K562 (cell line): ENCODE measurements at regions not wholly inside any gene's neighbourhood (a gene's known extent, or its start where the extent isn't known, plus 50 kb on each side); places are given as distances from the start of the nearest gene placed in this dataset.

Experiments
- ATAC-seq: fragments of 200-7000 bp; cut with Tn5 transposase; 3 replicates; pipeline ENCODE4 v1.9.1; 2020; ENCODE audit warnings: moderate library complexity
- BruUV-seq: library from RNA; stranded (reverse); fragments of 400-500 nt; replicated peaks from 2 replicates; lab custom pipeline; 2021; lab: Mats Ljungman, UMichigan
- CTCF ChIA-PET: fragments of 300-600 bp; formaldehyde crosslinking; extraction: SDS; loops from one replicate; lab custom pipeline; 2021; ENCODE audit warnings: low intra/inter-chr PET ratio; lab: Yijun Ruan, JAX
- POLR2A ChIA-PET: fragments of 300-600, 350-650 bp; sonication (Branson Sonifier 250); formaldehyde crosslinking; extraction: SDS; loops from one replicate; lab custom pipeline; 2021; ENCODE audit warnings: antibody characterized with exemption, inconsistent platforms; lab: Yijun Ruan, JAX
- DNase-seq, 4 experiments: peaks; one replicate each; pipeline versions ENCODE4 v3.0.0 to v3.0.0-alpha.2; 2011 to 2018; ENCODE audit warnings: low spot score in 3 of 4, mixed read lengths in 3 of 4; ENCODE audit errors: extremely low read depth in 1 of 4
- FAIRE-seq: peaks from 2 replicates; lab custom pipeline; 2011; peaks lifted over from hg19 to GRCh38; lab: Jason Lieb, UNC
- H2AFZ ChIP-seq: 2 replicates; pipeline ENCODE4 v1.6.0; 2011; ENCODE audit warnings: low read depth, low read length, control low read depth, inconsistent platforms
- H3K27ac ChIP-seq: fragments of 200-600 bp; 3 replicates; pipeline ENCODE4 v1.8.0; 2011; ENCODE audit warnings: low read depth, mild to moderate bottlenecking, control low read depth, inconsistent platforms, low read length, moderate library complexity, mixed read lengths; ENCODE audit errors: extremely low read depth
- H3K27me3 ChIP-seq, 2 experiments: fragments of 300-600 bp in 1 of 2; 2 replicates in 1 of 2; 3 replicates in 1 of 2; pipeline versions ENCODE4 v1.6.0 to v1.8.0; 2011; ENCODE audit warnings: inconsistent platforms in 2 of 2, low read length in 2 of 2, mild to moderate bottlenecking in 1 of 2, mixed read lengths in 1 of 2, moderate library complexity in 1 of 2; ENCODE audit not compliant: control insufficient read depth in 2 of 2, insufficient read depth in 2 of 2
- H3K36me3 ChIP-seq: fragments of 300-600 bp; 3 replicates; pipeline ENCODE4 v1.8.0; 2011; ENCODE audit warnings: mild to moderate bottlenecking, low read length, inconsistent platforms; ENCODE audit not compliant: control insufficient read depth, insufficient read depth
- H3K4me1 ChIP-seq, 2 experiments: fragments of 200-600 bp in 1 of 2; replicated peaks in 1 of 2; 2 replicates in 1 of 2; 3 replicates in 1 of 2; pipeline versions ENCODE4 v1.5.1 to v1.8.0; 2011; ENCODE audit warnings: inconsistent platforms in 2 of 2, low read length in 2 of 2, mild to moderate bottlenecking in 1 of 2, mixed read lengths in 1 of 2, moderate library complexity in 1 of 2; ENCODE audit not compliant: control insufficient read depth in 2 of 2, insufficient read depth in 2 of 2
- H3K4me2 ChIP-seq: 2 replicates; pipeline ENCODE4 v1.6.1; 2011; ENCODE audit warnings: low read length, control low read depth, inconsistent platforms, mixed read lengths; ENCODE audit not compliant: insufficient read depth
- H3K4me3 ChIP-seq: fragments of 200-600 bp; sonication (generic), shearing (Covaris generic); 2 replicates; pipeline ENCODE4 v1.5.1; 2016; ENCODE audit warnings: control low read depth, inconsistent platforms
- H3K79me2 ChIP-seq: fragments of 200-600 bp; 3 replicates; pipeline ENCODE4 v1.8.0; 2011; ENCODE audit warnings: low read length, inconsistent platforms; ENCODE audit not compliant: control insufficient read depth, insufficient read depth
- H3K9ac ChIP-seq, 2 experiments: 2 replicates each; pipeline versions ENCODE4 v1.6.0 to v1.6.1; 2011; ENCODE audit warnings: low read depth in 2 of 2, low read length in 2 of 2, control low read depth in 1 of 2, inconsistent platforms in 1 of 2, mild to moderate bottlenecking in 1 of 2, mixed read lengths in 1 of 2; ENCODE audit not compliant: insufficient read depth in 1 of 2
- H3K9me1 ChIP-seq: one replicate; pipeline ENCODE4 v1.6.0; 2011; ENCODE audit warnings: inconsistent platforms, mild to moderate bottlenecking, low read length, moderate library complexity; ENCODE audit not compliant: control insufficient read depth, insufficient read depth
- H3K9me3 ChIP-seq: replicated peaks from 2 replicates; pipeline ENCODE4 v1.5.1; 2011; ENCODE audit warnings: low read depth, low read length, inconsistent platforms; ENCODE audit not compliant: control insufficient read depth, insufficient read depth
- H4K20me1 ChIP-seq: replicated peaks from 2 replicates; pipeline ENCODE4 v1.6.1; 2011; ENCODE audit warnings: low read length, inconsistent platforms, mixed read lengths; ENCODE audit not compliant: control insufficient read depth, insufficient read depth
- NR1H2 ChIP-seq: sonication (generic); formaldehyde crosslinking; IDR thresholded peaks from 2 replicates; pipeline ENCODE4 v1.4.0; 2020; ENCODE audit warnings: mild to moderate bottlenecking, missing genetic modification reagents
- SPI1 ChIP-seq: IDR thresholded peaks from 2 replicates; pipeline ENCODE4 v1.6.1; 2011; ENCODE audit warnings: low read depth, low read length, control low read depth, borderline replicate concordance
- ZFX ChIP-seq: sonication (generic); formaldehyde crosslinking; IDR thresholded peaks from 2 replicates; pipeline ENCODE4 v1.8.0; 2022; ENCODE audit warnings: mild to moderate bottlenecking, missing genetic modification reagents, moderate library complexity
- WGBS: fragments of 100-300 bp; shearing (Covaris generic); methylation state at CpG from one replicate; pipeline ENCODE4 v1.1.6; 2016; ENCODE audit warnings: low coverage, mixed read lengths; ENCODE audit not compliant: insufficient coverage; ENCODE audit errors: missing lambda C conversion rate; 5-methylcytosine and 5-hydroxymethylcytosine counted together
- in situ Hi-C: fragments of 300-500 bp; cut with MboI; formaldehyde crosslinking; loops from 4 replicates; pipeline ENCODE4 v1.15.0; 2018; ENCODE audit warnings: inconsistent platforms, mixed read lengths
- intact Hi-C: fragments of 100-400 bp; cut with micrococcal nuclease; formaldehyde crosslinking; loops from 2 replicates; pipeline ENCODE4 v1.14.2; 2022
- TF ChIP-seq, protein P1 (sequence below): conservative IDR thresholded peaks from 2 replicates; pipeline ENCODE4 v1.6.1; 2011; ENCODE audit warnings: low read depth, mild to moderate bottlenecking, low read length; ENCODE audit not compliant: control insufficient read depth

DNA sequence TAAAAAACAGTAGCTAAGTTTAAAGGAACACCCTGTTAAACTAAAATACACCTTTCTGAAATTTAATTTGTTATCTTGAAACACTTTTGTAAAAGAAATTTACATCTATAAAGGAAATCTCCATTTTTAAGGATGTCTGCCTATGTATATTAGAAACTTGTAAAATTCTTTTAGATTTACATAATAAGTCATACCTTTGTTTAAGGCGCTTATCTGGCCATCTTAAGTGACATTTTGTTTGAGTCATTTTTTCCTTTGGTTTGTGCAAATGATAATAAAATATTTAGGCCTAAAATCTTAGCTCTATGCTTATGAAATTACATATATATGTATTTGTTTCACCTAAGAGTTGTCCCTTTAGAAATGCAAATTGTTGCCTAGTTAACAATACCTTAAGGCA, 1193.4 kb downstream of the FSCB start:
- intact Hi-C loops (no loop called here), in situ Hi-C loops (no loop called here)
- POLR2A ChIA-PET = no interaction called here
- FAIRE-seq = no peak
- no peak overlapping the region for H3K9ac ChIP-seq
- no peak for DNase-seq
- H3K4me2 ChIP-seq = no peak overlapping the region
- H3K4me1 ChIP-seq = no peaks in the 10 kb centered on the region
- WGBS = 0% methylated on average over 1 of the region's 1 CpG
- H3K79me2 ChIP-seq = no peaks in the 10 kb centered on the region
- H3K4me3 ChIP-seq = no peak overlapping the region
- H3K27me3 ChIP-seq = no peaks in the 10 kb centered on the region
- ATAC-seq = no peak
- no peak overlapping the region for H3K27ac ChIP-seq
- no peaks in the 10 kb centered on the region for H4K20me1 ChIP-seq
- H3K9me3 ChIP-seq = no peaks in the 10 kb centered on the region
- BruUV-seq = no TSS peak
- no peaks in the 10 kb centered on the region for H3K36me3 ChIP-seq
- TF ChIP-seq, protein P1, sequence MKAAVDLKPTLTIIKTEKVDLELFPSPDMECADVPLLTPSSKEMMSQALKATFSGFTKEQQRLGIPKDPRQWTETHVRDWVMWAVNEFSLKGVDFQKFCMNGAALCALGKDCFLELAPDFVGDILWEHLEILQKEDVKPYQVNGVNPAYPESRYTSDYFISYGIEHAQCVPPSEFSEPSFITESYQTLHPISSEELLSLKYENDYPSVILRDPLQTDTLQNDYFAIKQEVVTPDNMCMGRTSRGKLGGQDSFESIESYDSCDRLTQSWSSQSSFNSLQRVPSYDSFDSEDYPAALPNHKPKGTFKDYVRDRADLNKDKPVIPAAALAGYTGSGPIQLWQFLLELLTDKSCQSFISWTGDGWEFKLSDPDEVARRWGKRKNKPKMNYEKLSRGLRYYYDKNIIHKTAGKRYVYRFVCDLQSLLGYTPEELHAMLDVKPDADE = no peak
- TF ChIP-seq ZFX (CRISPR knock-in tag) (no peak), SPI1 (no peak), NR1H2 (CRISPR knock-in tag) (no peak)
- CTCF ChIA-PET = no interaction called here
- H2AFZ ChIP-seq = no peak overlapping the region
- H3K9me1 ChIP-seq = no peaks in the 10 kb centered on the region
